ENCODE measurements at regions not wholly inside any gene's neighbourhood (a gene's known extent, or its start where the extent isn't known, plus 50 kb on each side); places are given as distances from the start of the nearest gene placed in this dataset.

DNA sequence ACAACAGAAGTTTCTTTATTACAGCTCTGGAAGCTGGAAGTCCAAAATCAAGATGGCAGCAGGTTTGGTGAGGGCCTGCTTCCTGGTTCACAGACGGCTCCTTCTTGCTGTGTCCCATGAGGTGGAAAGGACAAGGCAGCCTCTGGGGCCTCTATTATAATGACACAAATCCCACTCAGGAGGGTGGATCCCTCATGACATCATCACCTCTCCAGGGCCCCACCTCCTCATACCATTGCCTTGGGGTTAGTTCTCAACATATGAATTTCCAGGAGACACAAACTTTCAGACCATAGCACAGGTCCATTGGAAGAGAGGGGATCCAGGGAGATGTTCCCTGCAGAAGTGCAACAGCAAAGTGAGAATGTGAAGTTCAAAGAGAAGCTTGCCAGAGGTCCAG, 202.8 kb downstream of the TFCP2L1 start:
- intact Hi-C loops (cut with micrococcal nuclease; ENCODE audit: unreplicated experiment), result loop anchor here (10.0 kb wide), 1 partner anchor 1373 kb away; no protein-coding TSS in a partner anchor
- DNase-seq, result no peak
- no TSS peak for BruUV-seq (replicated peaks)
- ChIA-PET CTCF (interaction anchor here (0.6 to 0.8 kb wide), 2 partner anchors 46 to 654 kb away, joined by 3 to 15 read pairs; partner anchors contain the start of gene NIFK), POLR2A (ENCODE audit: unreplicated experiment) (no interaction called here)
- Histone ChIP-seq H3K27me3 (ENCODE audit: insufficient read depth, low read depth) (0 out of 2 replicates have a peak, but pooled peaks cover 5% of the 10 kb centered on the region), H3K9me2 (ENCODE audit: insufficient read depth) (no peaks in the 10 kb centered on the region), H3K27ac (no peak overlapping the region), H3F3A (ENCODE audit: insufficient read depth, low read depth) (no peaks in the 10 kb centered on the region), H3K4me3 (no peak overlapping the region), H2AFZ (no peak overlapping the region), H3K4me2 (no peak overlapping the region), H3K36me3 (ENCODE audit: low read depth) (no peaks in the 10 kb centered on the region), H4K20me1 (ENCODE audit: insufficient read depth) (no peaks in the 10 kb centered on the region; the same call in 1 of the 2 replicates), H3K9me3 (ENCODE audit: insufficient read depth, low read depth) (no peaks in the 10 kb centered on the region), H3K79me2 (ENCODE audit: low read depth) (no peaks in the 10 kb centered on the region), H3K4me1 (replicated peaks; ENCODE audit: insufficient read depth) (no peaks in the 10 kb centered on the region)
- TF ChIP-seq EZH2 (IDR thresholded peaks at IDR 0.05; ENCODE audit: low read depth), result no peak
- TF ChIP-seq, protein P1, sequence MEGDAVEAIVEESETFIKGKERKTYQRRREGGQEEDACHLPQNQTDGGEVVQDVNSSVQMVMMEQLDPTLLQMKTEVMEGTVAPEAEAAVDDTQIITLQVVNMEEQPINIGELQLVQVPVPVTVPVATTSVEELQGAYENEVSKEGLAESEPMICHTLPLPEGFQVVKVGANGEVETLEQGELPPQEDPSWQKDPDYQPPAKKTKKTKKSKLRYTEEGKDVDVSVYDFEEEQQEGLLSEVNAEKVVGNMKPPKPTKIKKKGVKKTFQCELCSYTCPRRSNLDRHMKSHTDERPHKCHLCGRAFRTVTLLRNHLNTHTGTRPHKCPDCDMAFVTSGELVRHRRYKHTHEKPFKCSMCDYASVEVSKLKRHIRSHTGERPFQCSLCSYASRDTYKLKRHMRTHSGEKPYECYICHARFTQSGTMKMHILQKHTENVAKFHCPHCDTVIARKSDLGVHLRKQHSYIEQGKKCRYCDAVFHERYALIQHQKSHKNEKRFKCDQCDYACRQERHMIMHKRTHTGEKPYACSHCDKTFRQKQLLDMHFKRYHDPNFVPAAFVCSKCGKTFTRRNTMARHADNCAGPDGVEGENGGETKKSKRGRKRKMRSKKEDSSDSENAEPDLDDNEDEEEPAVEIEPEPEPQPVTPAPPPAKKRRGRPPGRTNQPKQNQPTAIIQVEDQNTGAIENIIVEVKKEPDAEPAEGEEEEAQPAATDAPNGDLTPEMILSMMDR (conservative IDR thresholded peaks at IDR 0.05), result no peak

DNA sequence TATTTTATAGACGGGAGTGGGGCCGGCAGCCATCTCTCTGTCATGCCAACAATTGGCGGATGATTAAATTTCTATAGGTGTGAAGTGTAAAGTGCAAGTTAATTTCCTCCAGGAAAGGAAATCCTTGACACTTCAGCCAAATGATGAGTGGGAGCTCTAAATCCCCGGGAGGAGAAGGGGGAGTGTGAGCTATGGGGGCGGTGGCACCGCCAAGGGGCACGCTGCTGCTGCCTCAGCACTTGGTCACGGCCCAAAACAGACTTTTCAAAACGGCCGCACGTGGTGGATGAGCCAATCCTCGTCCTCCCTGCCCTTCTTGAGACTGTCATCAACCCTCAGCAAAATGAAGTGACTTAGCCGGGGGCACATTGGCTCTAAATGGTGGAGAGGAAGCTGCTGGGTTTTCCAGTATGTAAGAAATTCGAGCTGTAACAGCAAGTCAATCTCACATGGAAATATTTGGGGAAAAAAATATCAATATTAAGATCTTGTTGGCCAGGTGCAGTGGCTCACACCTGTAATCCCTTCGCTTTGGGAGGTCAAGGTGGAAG, 200.8 kb downstream of the TFCP2L1 start:
- Histone ChIP-seq H3K79me2 (ENCODE audit: low read depth) (no peaks in the 10 kb centered on the region), H3K27ac (no peak overlapping the region), H3K36me3 (ENCODE audit: low read depth) (no peaks in the 10 kb centered on the region), H2AFZ (no peak overlapping the region), H4K20me1 (ENCODE audit: insufficient read depth) (no peaks in the 10 kb centered on the region; the same call in 1 of the 2 replicates), H3F3A (ENCODE audit: insufficient read depth, low read depth) (no peaks in the 10 kb centered on the region), H3K9me2 (ENCODE audit: insufficient read depth) (no peaks in the 10 kb centered on the region), H3K4me2 (no peak overlapping the region), H3K4me3 (no peak overlapping the region), H3K9me3 (ENCODE audit: insufficient read depth, low read depth) (no peaks in the 10 kb centered on the region), H3K27me3 (ENCODE audit: insufficient read depth, low read depth) (0 out of 2 replicates have a peak, but pooled peaks cover 5% of the 10 kb centered on the region), H3K4me1 (replicated peaks; ENCODE audit: insufficient read depth) (no peaks in the 10 kb centered on the region)
- no peak for DNase-seq
- no peak for TF ChIP-seq EZH2 (IDR thresholded peaks at IDR 0.05; ENCODE audit: low read depth)
- TF ChIP-seq, protein P1 (conservative IDR thresholded peaks at IDR 0.05), result no peak
- POLR2A ChIA-PET (ENCODE audit: unreplicated experiment), result no interaction called here
- intact Hi-C loops (cut with micrococcal nuclease; ENCODE audit: unreplicated experiment), result loop anchor here (10.0 kb wide), 1 partner anchor 1371 kb away; no protein-coding TSS in a partner anchor
- no TSS peak for BruUV-seq (replicated peaks)
- CTCF ChIA-PET, result interaction anchor here (0.7 to 0.9 kb wide), 3 partner anchors 9 to 906 kb away, joined by 3 to 7 read pairs (median 3); no protein-coding TSS in a partner anchor

DNA sequence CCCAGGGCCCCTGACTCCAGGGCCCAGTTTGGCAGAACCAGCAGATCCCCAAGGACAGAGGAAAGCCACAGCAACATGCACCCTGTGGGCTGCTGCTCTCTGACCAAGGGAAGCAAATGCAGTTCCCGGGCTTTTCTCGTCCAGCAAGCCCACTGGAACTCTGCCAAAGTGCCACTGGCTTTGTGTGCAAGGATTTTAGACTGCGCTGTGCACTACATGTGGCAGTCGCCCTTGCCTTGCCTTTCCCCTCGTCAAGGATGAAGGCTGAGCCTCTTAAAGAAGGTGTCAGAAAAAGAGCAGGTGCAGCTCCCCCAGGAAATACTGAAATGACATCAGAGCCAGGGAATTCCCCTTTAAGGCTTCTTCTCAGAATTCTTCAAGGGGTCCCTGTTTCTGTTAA, 199.2 kb downstream of the TFCP2L1 start:
- DNase-seq, result no peak
- no peak overlapping the region for H3K4me2 ChIP-seq
- H3K4me3 ChIP-seq, result no peak overlapping the region
- no peak for TF ChIP-seq EZH2 (IDR thresholded peaks at IDR 0.05; ENCODE audit: low read depth)
- TF ChIP-seq, protein P1 (conservative IDR thresholded peaks at IDR 0.05), result no peak
- no TSS peak for BruUV-seq (replicated peaks)
- H4K20me1 ChIP-seq (ENCODE audit: insufficient read depth), result no peaks in the 10 kb centered on the region
- no peaks in the 10 kb centered on the region for H3K9me3 ChIP-seq (ENCODE audit: insufficient read depth, low read depth)
- POLR2A ChIA-PET (ENCODE audit: unreplicated experiment), result no interaction called here
- H2AFZ ChIP-seq, result no peak overlapping the region
- intact Hi-C loops (cut with micrococcal nuclease; ENCODE audit: unreplicated experiment), result loop anchor here (1.0 to 10.0 kb wide), 2 partner anchors 632 to 1369 kb away; no protein-coding TSS in a partner anchor
- 0 out of 2 replicates have a peak, but pooled peaks cover 5% of the 10 kb centered on the region for H3K27me3 ChIP-seq (ENCODE audit: insufficient read depth, low read depth)
- no peaks in the 10 kb centered on the region for H3K36me3 ChIP-seq (ENCODE audit: low read depth)
- no peaks in the 10 kb centered on the region for H3K79me2 ChIP-seq (ENCODE audit: low read depth)
- no peaks in the 10 kb centered on the region for H3K4me1 ChIP-seq (replicated peaks; ENCODE audit: insufficient read depth)
- H3K27ac ChIP-seq, result no peak overlapping the region
- no peaks in the 10 kb centered on the region for H3F3A ChIP-seq (ENCODE audit: insufficient read depth, low read depth)
- H3K9me2 ChIP-seq (ENCODE audit: insufficient read depth), result no peaks in the 10 kb centered on the region
- CTCF ChIA-PET, result interaction anchor here (0.6 to 2.6 kb wide), 8 partner anchors 9 to 1170 kb away, joined by 3 to 13 read pairs (median 4); no protein-coding TSS in a partner anchor
